ENCODE measurements at regions not wholly inside any gene's neighbourhood (a gene's known extent, or its start where the extent isn't known, plus 50 kb on each side); places are given as distances from the start of the nearest gene placed in this dataset.

DNA sequence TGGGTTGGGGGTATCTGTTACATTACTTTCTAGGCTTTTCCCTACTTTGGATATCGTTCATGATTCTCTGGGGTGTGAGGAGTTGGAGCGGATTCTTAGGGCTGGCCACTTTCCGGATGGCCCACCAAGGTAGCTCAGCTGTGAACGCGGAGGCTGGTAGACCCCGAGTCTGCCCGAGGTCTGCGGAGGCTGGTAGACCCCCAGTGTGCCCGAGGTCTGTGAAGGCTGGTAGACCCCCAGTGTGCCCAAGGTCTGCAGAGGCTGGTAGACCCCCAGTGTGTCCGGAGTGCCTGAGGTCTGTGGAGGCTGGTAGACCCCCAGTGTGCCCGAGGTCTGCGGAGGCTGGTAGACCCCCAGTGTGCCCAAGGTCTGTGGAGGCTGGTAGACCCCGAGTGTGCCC is 99.2 kb upstream of the ZNF469 start:
- Histone ChIP-seq H3K4me3 (ENCODE audit: extremely low read depth in 1 of 4, insufficient read depth in 2 of 4, low read depth in 3 of 4, low read length in 4 of 4) (no peak overlapping the region), H2BK5ac (ENCODE audit: low read depth, low read length) (no peak overlapping the region), H2BK120ac (replicated peaks; ENCODE audit: low read depth, low read length) (no peak overlapping the region), H4K91ac (replicated peaks; ENCODE audit: insufficient read length, low read length) (no peak overlapping the region), H2AFZ (ENCODE audit: low read length) (no peak overlapping the region), H2BK20ac (ENCODE audit: low read length) (no peak overlapping the region), H3K79me2 (ENCODE audit: control insufficient read depth in 1 of 2, insufficient read depth in 2 of 2, low read length in 2 of 2) (no peaks in the 10 kb centered on the region), H4K8ac (ENCODE audit: extremely low read depth, insufficient read depth, low read length) (no peak overlapping the region), H3K4ac (replicated peaks; ENCODE audit: insufficient read length, low read depth, low read length) (no peak overlapping the region), H3K23me2 (ENCODE audit: low read depth, low read length) (no peaks in the 10 kb centered on the region), H3K79me1 (ENCODE audit: low read depth, low read length) (no peaks in the 10 kb centered on the region), H3K36me3 (ENCODE audit: control insufficient read depth in 2 of 4, insufficient read depth in 4 of 4, low read length in 3 of 4) (no peaks in the 10 kb centered on the region), H3K9ac (replicated peaks in 1 of 4; ENCODE audit: extremely low read depth in 1 of 4, low read depth in 3 of 4, low read length in 3 of 4) (no peak overlapping the region), H3K4me2 (ENCODE audit: insufficient read depth in 1 of 2, low read depth in 2 of 2, low read length in 2 of 2) (no peak overlapping the region), H4K20me1 (replicated peaks in 1 of 2; ENCODE audit: control insufficient read depth in 1 of 2, insufficient read depth in 2 of 2, low read length in 2 of 2) (no peaks in the 10 kb centered on the region), H3K4me1 (replicated peaks in 1 of 4; ENCODE audit: control insufficient read depth in 3 of 4, insufficient read depth in 4 of 4, low read length in 3 of 4) (no peaks in the 10 kb centered on the region), H3K56ac (replicated peaks; ENCODE audit: insufficient read length, low read depth, low read length) (no peak overlapping the region), H2BK15ac (ENCODE audit: low read length) (no peak overlapping the region), H3K9me3 (ENCODE audit: insufficient read depth in 2 of 2, low read depth in 1 of 2, low read length in 1 of 2) (peaks cover 63 to 78% of the 10 kb centered on the region in 2 experiments), H2AK5ac (ENCODE audit: low read depth, low read length) (no peak overlapping the region), H3K23ac (ENCODE audit: insufficient read length) (no peak overlapping the region), H3K18ac (ENCODE audit: extremely low read depth, low read length) (no peak overlapping the region), H2BK12ac (ENCODE audit: low read depth, low read length) (no peak overlapping the region), H3K14ac (ENCODE audit: insufficient read length) (no peak overlapping the region), H3K27me3 (replicated peaks in 1 of 4; ENCODE audit: control insufficient read depth in 3 of 4, extremely low read depth in 1 of 4, insufficient read depth in 3 of 4, low read length in 3 of 4) (no peaks in the 10 kb centered on the region), H3K27ac (ENCODE audit: low read depth, low read length) (no peak overlapping the region), H4K5ac (ENCODE audit: insufficient read length, low read depth, low read length) (no peak overlapping the region)
- CTCF ChIA-PET (ENCODE audit: partially characterized antibody): no interaction called here
- no peak for FAIRE-seq
- no peak for DNase-seq (ENCODE audit: low read depth in 1 of 2, low spot score in 2 of 2)
- WGBS, 2 experiments (ENCODE audit: extremely low coverage in 1 of 2, insufficient coverage in 1 of 2, insufficient read length in 1 of 2, insufficient replicate concordance in 2 of 2, low coverage in 1 of 2, low lambda C conversion rate in 2 of 2, missing lambda C conversion rate in 1 of 2): 91% methylated on average over 13 of the region's 13 CpGs; no CpG with 5 or more reads in 1 of the 2 experiments
- POLR2A ChIA-PET (ENCODE audit: partially characterized antibody): no interaction called here
- TF ChIP-seq CHD1 (IDR thresholded peaks at IDR 0.05; ENCODE audit: low read depth, low read length) (no peak), KDM5A (IDR thresholded peaks at IDR 0.05; ENCODE audit: low read length) (no peak), POU5F1 (IDR thresholded peaks at IDR 0.05; ENCODE audit: low read depth, low read length) (no peak), TEAD4 (IDR thresholded peaks at IDR 0.05; ENCODE audit: low read depth, low read length) (no peak), BCL11A (IDR thresholded peaks at IDR 0.05; ENCODE audit: low read depth in 2 of 2, low read length in 2 of 2) (no peak), EGR1 (IDR thresholded peaks at IDR 0.05; ENCODE audit: borderline replicate concordance, low read depth, low read length) (no peak), SUZ12 (IDR thresholded peaks at IDR 0.05; ENCODE audit: low read length) (no peak), JUN (IDR thresholded peaks at IDR 0.05; ENCODE audit: low read depth, low read length) (no peak), EP300 (IDR thresholded peaks at IDR 0.05; ENCODE audit: borderline replicate concordance in 1 of 2, low read depth in 2 of 2, low read length in 2 of 2) (no peak), NANOG (IDR thresholded peaks at IDR 0.05; ENCODE audit: insufficient read depth, low read depth, low read length, poor library complexity, severe bottlenecking) (no peak), KDM4A (IDR thresholded peaks at IDR 0.05; ENCODE audit: low read depth, low read length, severe bottlenecking) (no peak), PHF8 (conservative IDR thresholded peaks at IDR 0.05; ENCODE audit: low read depth, low read length) (no peak), ASH2L (IDR thresholded peaks at IDR 0.05; ENCODE audit: low read length) (no peak)
- TF ChIP-seq, protein P1, sequence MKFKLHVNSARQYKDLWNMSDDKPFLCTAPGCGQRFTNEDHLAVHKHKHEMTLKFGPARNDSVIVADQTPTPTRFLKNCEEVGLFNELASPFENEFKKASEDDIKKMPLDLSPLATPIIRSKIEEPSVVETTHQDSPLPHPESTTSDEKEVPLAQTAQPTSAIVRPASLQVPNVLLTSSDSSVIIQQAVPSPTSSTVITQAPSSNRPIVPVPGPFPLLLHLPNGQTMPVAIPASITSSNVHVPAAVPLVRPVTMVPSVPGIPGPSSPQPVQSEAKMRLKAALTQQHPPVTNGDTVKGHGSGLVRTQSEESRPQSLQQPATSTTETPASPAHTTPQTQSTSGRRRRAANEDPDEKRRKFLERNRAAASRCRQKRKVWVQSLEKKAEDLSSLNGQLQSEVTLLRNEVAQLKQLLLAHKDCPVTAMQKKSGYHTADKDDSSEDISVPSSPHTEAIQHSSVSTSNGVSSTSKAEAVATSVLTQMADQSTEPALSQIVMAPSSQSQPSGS (IDR thresholded peaks at IDR 0.05; ENCODE audit: low read length): no peak

Measured in H1 (cell line).